Right cardiac atrium (tissue), 5 donors: ENCODE measurements at regions not wholly inside any gene's neighbourhood (a gene's known extent, or its start where the extent isn't known, plus 50 kb on each side); places are given as distances from the start of the nearest gene placed in this dataset.
A peak's percentile ranks its signal among the peaks of the same experiment; 100 is the strongest.

Experiments
- ATAC-seq, 2 donors: fragments of 200-7000 bp; cut with Tn5 transposase; one replicate each; pipeline versions ENCODE4 v1.8.0 to v1.9.1; 2020; ENCODE audit warnings: moderate library complexity in 2 of 2, mild to moderate bottlenecking in 1 of 2
- DNase-seq, 3 donors: peaks; one replicate each; pipeline ENCODE4 v3.0.0-alpha.2; 2020
- H3K27ac ChIP-seq: one replicate; pipeline ENCODE4 v1.5.1; 2013; ENCODE audit warnings: mild to moderate bottlenecking, low read length, control low read depth, moderate library complexity
- H3K27me3 ChIP-seq: one replicate; pipeline ENCODE4 v1.6.1; 2013; ENCODE audit not compliant: control insufficient read depth, insufficient read depth
- H3K4me1 ChIP-seq: one replicate; pipeline ENCODE4 v1.6.1; 2013; ENCODE audit warnings: low read length; ENCODE audit not compliant: control insufficient read depth, insufficient read depth
- H3K4me3 ChIP-seq: one replicate; pipeline ENCODE4 v1.5.1; 2013; ENCODE audit warnings: low read length, control low read depth
- H3K9me3 ChIP-seq: one replicate; pipeline ENCODE4 v1.6.1; 2013; ENCODE audit warnings: low read length; ENCODE audit not compliant: control insufficient read depth
- WGBS: extraction: QIAGEN DNeasy Blood & Tissue Kit; methylation state at CpG from one replicate; pipeline ENCODE4 v1.1.7; 2013; 5-methylcytosine and 5-hydroxymethylcytosine counted together
- intact Hi-C, 4 donors: fragments of 100-400 bp; cut with DNase I; formaldehyde crosslinking; loops; one replicate each; pipeline versions ENCODE4 v1.11.0 to v1.14.0; 2022 to 2023
- donor health status: healthy with polysubstance abuse.
- donor health status: DM: no; HTN: yes; CAD: no.
- donor health status: DM: no; HTN: no; CAD: no.
- donor health status: DM: no; HTN: yes; CAD: no; lungs with severe emphysema.
- donor health status: DM: yes; HTN: yes; CAD: no.

DNA sequence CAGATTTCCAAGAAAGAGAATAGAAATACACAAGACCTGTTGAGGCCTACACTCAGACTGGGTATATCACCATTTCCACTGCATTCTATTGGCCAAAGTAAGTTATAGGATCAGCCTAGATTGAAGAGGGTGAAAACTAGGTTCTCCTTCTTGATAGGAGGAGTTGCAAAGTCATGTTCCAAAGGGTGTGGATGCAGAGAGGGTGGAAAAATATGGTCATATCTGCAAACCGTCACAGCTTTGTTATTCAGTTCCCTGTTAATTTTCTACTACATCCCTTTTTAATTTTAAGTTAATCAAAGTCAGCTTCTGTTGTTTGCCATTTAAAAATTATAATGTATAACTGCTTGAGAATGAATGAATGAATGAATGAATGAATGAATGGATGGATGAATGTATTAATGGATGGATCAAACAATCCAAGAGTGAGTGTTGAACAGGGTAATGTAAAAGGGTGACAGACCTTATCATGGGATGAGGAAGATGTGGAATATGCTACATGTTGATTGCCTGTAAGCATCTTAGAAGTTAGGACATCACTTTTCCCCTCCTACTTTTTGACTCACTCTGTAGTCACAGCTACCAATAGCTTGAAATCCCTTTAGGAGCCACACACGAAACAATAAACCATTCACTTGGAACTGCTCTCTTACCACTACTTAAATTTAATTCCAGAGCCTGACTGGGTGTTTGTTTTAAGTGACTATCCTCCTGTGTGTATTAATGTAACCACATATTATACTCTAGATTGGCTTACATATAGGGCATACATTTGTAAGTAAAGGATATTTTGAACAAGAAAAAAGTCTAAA is 121.5 kb downstream of the CCDC34 start:
- DNase-seq (no peak), ATAC-seq (peak in 1 of 2 donors; percentile 34)
- Histone ChIP-seq H3K4me1 (no peaks in the 10 kb centered on the region), H3K27ac (no peak overlapping the region), H3K9me3 (no peaks in the 10 kb centered on the region), H3K27me3 (no peaks in the 10 kb centered on the region), H3K4me3 (no peak overlapping the region)
- 72% methylated on average over 2 of the region's 2 CpGs for WGBS
- intact Hi-C loops, result no loop called here

DNA sequence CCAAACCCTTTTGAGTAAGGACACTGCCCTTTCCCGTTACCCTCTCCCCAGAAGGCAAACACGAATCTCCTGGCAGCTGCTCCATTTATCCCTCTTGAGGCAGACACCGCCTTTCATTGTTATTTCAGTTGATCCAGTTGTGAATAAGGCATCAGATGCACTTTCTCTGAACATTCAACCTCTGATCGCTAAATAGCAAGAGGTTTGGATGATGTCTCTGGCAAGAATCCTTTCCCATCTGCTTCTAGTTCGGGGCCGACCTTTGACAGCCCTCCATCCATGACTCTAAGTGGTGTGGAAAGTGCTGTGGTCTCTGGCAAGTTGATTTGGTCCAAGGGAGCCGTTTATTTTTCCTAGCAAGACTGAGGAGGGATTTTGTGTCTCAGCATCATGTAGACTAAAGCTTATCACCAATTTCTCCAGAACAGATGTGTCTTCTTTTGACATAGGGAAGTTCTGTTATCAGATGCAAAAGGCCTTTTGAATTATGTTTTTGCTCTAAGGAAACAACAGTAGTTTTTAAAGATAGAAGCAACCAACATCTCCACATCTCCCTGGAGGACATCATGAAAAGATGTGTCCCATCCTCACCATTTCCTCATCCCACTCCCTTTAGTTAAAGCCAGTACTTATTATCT is 123.6 kb downstream of the CCDC34 start:
- Histone ChIP-seq H3K4me1 (no peaks in the 10 kb centered on the region), H3K27ac (no peak overlapping the region), H3K27me3 (no peaks in the 10 kb centered on the region), H3K4me3 (no peak overlapping the region), H3K9me3 (no peaks in the 10 kb centered on the region)
- DNase-seq, result peak in 2 of 3 donors; percentile 61 to 69
- intact Hi-C loops, result no loop called here
- 50% methylated on average over 7 of the region's 7 CpGs for WGBS
- ATAC-seq, result peak; percentile 82 to 91

DNA sequence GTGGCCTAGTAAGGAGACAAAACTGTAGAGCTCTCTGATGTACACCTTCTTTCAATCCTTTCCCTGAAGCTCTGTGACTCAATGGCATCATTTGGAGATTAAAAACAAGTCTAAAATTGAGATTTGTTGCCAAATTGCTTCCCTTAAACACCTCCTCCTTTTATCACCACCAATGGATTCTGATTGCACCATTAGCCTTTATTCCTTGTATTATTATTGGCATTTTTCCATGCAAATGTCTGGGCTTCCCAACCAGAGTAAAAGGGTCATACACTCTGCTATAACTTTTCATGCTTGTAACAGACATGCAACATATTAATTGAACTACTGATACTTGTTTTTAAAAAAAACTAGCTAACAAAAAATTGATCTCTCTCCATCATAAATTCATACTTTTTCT is 124.2 kb downstream of the CCDC34 start:
- DNase-seq, result no peak
- intact Hi-C loops, result no loop called here
- Histone ChIP-seq H3K9me3 (no peaks in the 10 kb centered on the region), H3K4me1 (no peaks in the 10 kb centered on the region), H3K27me3 (no peaks in the 10 kb centered on the region), H3K27ac (no peak overlapping the region), H3K4me3 (no peak overlapping the region)
- peak; percentile 39 to 42 for ATAC-seq

DNA sequence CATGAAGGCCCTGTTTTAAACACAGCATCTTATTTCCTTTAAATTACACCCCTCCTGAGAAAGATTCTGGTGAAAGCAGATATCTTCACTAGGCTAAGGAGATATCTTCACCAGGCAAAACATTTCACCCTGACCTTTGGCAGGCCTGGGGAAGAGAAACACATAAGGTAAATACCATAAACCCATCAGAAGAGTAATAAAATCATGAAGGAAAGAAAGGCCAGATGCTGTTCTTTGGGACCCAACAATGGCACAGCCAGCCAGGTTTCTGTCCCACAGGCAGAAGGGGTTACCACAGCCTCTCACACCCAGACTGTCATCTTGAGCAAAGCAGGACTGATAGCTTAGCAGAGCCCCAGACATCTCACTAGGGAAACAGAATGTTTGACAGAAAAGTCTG is 125.4 kb downstream of the CCDC34 start:
- no peaks in the 10 kb centered on the region for H3K9me3 ChIP-seq
- no peak overlapping the region for H3K4me3 ChIP-seq
- no peaks in the 10 kb centered on the region for H3K27me3 ChIP-seq
- no peaks in the 10 kb centered on the region for H3K4me1 ChIP-seq
- H3K27ac ChIP-seq, result no peak overlapping the region
- DNase-seq, result no peak
- intact Hi-C loops, result no loop called here
- no peak for ATAC-seq

DNA sequence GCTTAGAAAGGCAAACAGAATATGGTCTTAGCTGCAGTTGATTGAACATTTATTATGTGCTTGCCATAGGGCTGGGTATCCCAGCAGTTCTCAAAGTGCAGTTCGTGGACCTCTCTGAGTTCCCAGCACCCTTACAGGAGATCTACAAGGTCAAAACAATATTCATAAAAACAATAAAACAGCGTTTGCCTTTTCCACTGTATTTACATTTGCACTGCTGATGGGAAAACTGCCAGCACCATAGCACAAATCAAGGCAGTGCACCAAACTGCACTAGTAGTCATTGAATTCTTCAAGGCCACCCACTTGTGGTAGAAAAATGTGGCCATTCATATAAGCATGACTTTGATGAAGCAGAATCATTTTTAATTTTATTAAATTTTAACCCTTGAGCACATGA is 128.1 kb downstream of the CCDC34 start:
- no peaks in the 10 kb centered on the region for H3K9me3 ChIP-seq
- ATAC-seq, result no peak

DNA sequence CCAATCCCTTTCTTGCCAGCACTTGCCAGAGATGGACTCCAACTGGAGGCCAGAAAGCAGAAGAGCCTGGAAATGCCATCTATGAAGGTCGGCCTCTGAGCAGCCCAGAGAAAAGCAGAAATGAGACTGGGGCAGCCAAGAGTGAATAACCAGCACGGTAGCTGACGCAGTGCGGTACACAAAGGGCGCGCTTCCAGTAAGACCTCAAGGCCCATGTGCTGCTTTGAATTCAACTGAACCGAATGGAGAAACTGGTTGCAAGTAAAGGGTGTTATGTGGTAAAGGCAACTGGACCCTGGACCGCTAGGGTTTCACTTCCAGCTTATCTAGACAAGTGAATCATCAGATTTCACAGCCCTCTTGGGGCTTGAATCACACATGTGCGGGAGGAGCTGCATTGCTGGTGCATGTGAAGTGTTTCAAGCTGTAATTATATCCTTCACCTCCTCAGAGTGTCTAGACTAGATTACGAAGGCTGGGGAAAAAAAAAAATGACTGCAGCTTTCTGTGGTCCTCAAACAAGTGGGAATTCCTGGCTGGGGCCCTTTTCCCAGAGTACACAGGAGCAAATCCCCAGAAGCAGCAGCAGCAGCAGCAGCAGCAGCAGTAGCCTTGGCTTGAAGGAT is 128.9 kb downstream of the CCDC34 start:
- intact Hi-C loops, result no loop called here
- Histone ChIP-seq H3K4me3 (no peak overlapping the region), H3K27ac (peak overlapping the region; percentile 3), H3K4me1 (no peaks in the 10 kb centered on the region), H3K9me3 (no peaks in the 10 kb centered on the region), H3K27me3 (no peaks in the 10 kb centered on the region)
- DNase-seq (peak; percentile 60 to 72 (median 71)), ATAC-seq (peak; percentile 82 to 86)
- WGBS, result 63% methylated on average over 10 of the region's 10 CpGs

More for the DNA sequence above, 128.1 kb downstream of the CCDC34 start:
- Histone ChIP-seq H3K27me3 (no peaks in the 10 kb centered on the region), H3K4me3 (no peak overlapping the region), H3K27ac (no peak overlapping the region), H3K4me1 (no peaks in the 10 kb centered on the region)
- no peak for DNase-seq
- 66% methylated on average over 2 of the region's 2 CpGs for WGBS
- intact Hi-C loops, result no loop called here

DNA sequence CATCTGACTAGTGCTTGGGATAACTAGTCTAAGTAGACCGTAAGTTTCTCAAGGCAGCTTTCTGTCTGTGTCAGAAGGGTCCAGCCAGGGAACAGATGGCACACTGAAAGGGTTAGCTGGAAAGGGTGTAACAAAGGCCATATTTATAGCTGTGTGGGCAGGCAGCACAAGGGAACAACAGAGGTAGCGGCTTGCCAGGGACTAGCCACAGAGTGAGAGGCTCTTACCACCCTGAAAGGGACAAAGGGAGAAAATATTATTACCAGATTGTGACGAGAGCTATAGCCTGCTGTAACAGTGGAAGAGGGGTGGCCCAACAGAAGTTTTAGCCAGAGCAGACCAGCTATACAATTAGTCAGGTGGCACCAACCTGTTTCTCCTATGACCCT is 129.4 kb downstream of the CCDC34 start:
- no peaks in the 10 kb centered on the region for H3K9me3 ChIP-seq
- H3K4me3 ChIP-seq, result no peak overlapping the region
- H3K4me1 ChIP-seq, result no peaks in the 10 kb centered on the region
- ATAC-seq (peak; percentile 22 to 39), DNase-seq (no peak)
- H3K27ac ChIP-seq, result peak overlapping the region; percentile 3
- intact Hi-C loops, result no loop called here
- H3K27me3 ChIP-seq, result no peaks in the 10 kb centered on the region
- 75% methylated on average over 3 of the region's 3 CpGs for WGBS

DNA sequence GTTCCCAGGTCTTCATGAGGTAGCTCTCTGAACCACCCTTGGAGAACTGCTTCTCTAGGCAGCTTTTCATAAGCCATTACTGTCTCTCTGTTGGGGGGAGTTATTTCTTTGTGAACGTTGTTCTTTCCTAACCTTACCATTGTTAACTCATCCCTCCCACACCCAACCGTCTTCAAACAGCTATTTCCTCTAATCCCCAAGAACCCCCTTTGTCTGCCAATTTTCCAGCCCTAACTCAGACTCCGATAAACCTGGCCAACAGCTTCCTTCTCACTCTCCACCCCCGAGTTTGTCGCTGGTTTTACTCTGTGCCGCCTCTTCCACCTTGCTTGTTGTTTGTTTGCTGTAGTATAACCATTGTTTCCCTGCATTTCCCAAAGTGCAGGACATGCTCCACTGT is 131.5 kb downstream of the CCDC34 start:
- intact Hi-C loops, result no loop called here
- H3K9me3 ChIP-seq, result no peaks in the 10 kb centered on the region
- WGBS, result 30% methylated on average over 6 of the region's 6 CpGs
- DNase-seq (no peak), ATAC-seq (peak; percentile 36 to 70)
- no peaks in the 10 kb centered on the region for H3K27me3 ChIP-seq
- no peaks in the 10 kb centered on the region for H3K4me1 ChIP-seq
- no peak overlapping the region for H3K4me3 ChIP-seq
- no peak overlapping the region for H3K27ac ChIP-seq

DNA sequence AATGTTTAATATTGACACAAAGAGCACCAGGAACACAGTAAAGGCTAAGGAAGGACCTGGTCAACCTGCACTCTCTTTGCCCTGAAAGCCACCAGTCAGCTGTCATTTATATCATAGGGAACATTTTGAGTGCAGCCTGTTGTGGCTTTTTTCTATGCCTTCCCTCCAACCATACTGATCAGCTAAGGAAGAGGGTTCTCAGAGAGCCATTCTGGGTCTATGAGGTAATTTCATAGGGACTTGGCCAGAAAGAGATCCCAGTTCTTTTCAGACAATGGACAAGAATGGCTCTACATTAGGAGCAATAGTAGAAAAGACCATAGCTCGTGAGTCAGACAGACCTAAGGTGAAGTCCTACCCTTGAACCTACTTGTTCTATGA is 132.8 kb downstream of the CCDC34 start:
- WGBS, result 69% methylated on average over 1 of the region's 1 CpG
- intact Hi-C loops, result no loop called here
- H3K27me3 ChIP-seq, result no peaks in the 10 kb centered on the region
- H3K4me1 ChIP-seq, result no peaks in the 10 kb centered on the region
- DNase-seq (no peak), ATAC-seq (no peak)
- H3K9me3 ChIP-seq, result no peaks in the 10 kb centered on the region
- H3K4me3 ChIP-seq, result no peak overlapping the region
- no peak overlapping the region for H3K27ac ChIP-seq

DNA sequence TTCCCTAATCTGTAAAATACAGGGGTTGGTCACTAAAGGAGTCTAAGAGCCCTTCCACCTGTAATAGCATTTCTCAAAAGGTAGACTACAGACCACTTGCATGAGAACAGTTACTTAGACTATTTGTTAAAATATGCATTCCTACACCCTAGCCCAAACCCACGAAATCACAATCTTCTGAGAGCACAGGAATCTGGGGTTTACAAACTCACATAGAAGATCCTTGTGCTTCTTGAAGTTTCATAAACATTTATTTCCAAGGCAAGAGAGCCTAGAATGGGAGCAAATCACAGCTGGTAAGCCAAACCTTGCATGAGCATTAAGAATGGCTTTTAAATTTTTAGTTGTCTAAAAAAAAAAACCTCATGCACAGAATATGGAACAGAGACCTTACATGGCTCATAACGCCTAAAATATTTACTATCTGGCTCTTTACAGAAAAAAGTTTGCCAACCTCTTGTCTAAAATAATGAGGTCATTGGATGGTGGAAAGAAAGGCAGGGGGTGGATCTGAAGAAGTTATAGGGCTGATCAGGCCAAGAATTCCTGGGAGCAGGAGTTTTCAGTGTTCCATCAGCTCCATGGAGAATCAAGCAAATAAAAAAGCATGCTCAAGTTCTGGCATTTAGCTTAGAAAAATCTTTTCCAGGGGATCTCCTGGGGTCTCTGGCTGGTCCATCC is 133.4 kb downstream of the CCDC34 start:
- H3K9me3 ChIP-seq, result no peaks in the 10 kb centered on the region
- H3K27ac ChIP-seq, result no peak overlapping the region
- 69% methylated on average over 2 of the region's 2 CpGs for WGBS
- H3K27me3 ChIP-seq, result no peaks in the 10 kb centered on the region
- ATAC-seq (no peak), DNase-seq (no peak)
- no peak overlapping the region for H3K4me3 ChIP-seq
- intact Hi-C loops, result no loop called here
- no peaks in the 10 kb centered on the region for H3K4me1 ChIP-seq

DNA sequence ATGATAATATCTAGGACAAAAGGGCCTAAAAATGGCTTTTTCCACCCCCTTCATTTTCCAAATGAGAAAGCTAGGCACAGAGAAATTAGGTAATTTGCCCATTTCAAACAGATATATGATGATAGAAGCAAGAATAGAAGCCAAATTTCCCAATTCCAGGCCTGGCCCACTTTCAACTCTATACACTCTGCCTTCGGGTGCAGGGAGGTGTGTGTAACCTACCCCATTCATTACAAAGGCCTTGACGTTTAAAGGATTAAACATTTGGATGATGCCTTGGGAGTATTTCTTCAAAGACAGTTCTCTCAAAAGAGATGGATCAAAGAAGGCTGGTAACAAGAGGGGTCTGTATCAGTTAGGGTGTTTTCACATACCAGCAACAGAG is 134.1 kb downstream of the CCDC34 start:
- WGBS, result 69% methylated on average over 2 of the region's 2 CpGs
- no peak overlapping the region for H3K4me3 ChIP-seq
- no peaks in the 10 kb centered on the region for H3K4me1 ChIP-seq
- no peak overlapping the region for H3K27ac ChIP-seq
- intact Hi-C loops, result no loop called here
- H3K9me3 ChIP-seq, result no peaks in the 10 kb centered on the region
- DNase-seq (no peak), ATAC-seq (no peak)
- H3K27me3 ChIP-seq, result no peaks in the 10 kb centered on the region
